NCI-H1048 (cell line): ENCODE measurements at regions not wholly inside any gene's neighbourhood (a gene's known extent, or its start where the extent isn't known, plus 50 kb on each side); places are given as distances from the start of the nearest gene placed in this dataset.
A peak's percentile ranks its signal among the peaks of the same experiment; 100 is the strongest.
"Not testable (repeated sequence)": the region's sequence is repeated elsewhere in the genome, so short reads cannot be mapped to it uniquely, and the experiment has no call there.

ENCODE experiments used
- DNase-seq: peaks from one replicate; lab custom pipeline; 2025; lab: John Stamatoyannopoulos, UW

DNA sequence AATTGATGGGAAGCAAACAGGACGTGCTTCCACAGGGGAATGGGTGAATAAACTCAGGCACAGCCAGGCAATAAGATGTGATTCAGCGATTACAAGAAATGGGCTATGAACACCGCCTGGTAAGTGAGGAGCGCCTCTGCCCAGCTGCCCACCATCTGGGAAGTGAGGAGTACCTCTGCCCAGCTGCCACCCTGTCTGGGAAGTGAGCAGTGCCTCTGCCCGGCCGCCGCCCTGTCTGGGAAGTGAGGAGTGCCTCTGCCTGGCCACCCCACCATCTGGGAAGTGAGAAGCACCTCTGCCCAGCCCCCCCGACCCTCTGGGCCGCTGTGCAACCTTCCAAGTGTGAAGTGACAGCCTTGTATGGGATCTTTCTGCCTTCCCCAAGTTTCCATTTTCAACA, 73.2 kb upstream of the PRR5 start:
- no peak for DNase-seq

GRCh38 chr22:44628273-44628672, 73.7 kb upstream of the PRR5 start:
- DNase-seq, result no peak

DNA sequence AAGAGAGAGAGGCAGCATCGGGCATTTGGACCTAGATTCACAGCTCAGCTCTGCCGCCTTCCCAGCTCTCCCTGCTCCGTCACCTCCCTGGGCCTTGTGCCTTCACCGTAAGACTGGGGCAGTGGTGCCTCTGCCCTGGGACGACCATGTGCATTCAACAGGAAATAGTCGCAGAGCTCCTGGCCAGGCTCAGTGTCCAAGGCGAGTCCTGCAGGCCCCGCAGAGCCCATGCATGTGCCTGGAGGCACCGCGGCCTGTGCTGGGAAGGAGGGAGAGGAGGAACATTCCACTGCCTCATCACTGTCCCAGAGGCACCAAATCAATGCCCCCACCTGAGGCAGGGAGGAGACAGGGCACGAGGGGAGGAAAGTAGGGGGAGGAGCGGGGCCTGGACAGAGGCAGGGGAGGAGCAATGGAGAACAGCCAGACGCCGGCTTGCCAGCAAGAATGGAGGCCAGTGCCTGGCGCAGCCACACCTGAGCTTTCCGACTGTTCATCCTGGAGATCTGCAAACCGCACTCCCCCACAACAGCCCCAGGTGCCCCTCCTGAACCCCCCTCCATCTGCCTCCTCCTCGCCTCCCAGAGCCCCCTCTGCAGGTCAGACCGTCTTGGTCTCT, 74.4 kb upstream of the PRR5 start:
- DNase-seq, result no peak

DNA sequence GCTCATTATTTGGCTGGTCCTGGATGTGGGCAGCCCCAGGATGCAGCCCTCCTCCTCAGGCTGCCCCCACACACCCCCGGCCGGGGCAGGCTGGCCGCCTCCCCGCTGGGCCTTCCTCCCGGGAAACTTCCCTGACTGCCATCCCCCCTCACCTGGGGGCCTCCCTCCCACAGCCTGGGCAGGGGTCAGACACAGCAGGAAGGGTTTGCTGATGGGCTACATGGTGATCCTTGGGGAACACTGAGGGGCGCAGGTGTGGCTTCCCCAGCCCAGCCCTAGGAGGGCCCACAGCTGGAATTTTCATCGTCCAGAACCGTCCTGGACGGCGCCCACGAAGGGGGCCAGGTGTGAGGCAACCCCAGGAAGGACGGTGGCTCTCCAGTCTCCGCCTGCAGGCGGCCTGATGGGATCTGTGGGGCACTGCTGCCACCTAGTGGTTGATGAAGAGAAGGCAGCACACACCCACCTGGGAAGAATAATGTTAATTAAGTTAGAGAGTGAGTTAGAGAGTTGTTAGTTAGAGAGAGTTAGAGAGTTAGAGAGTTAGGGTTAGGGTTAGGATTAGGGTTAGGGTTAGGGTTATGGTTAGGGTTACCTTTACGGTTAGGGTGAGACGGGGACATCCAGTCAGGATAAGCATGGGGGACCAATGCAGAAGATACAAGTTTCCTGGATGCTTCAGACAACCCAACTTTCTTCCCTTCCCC, 75.9 kb upstream of the PRR5 start:
- no peak for DNase-seq

- no peak for DNase-seq
These were observed 76.6 kb upstream of the PRR5 start for GRCh38 chr22:44625421-44625760.

DNA sequence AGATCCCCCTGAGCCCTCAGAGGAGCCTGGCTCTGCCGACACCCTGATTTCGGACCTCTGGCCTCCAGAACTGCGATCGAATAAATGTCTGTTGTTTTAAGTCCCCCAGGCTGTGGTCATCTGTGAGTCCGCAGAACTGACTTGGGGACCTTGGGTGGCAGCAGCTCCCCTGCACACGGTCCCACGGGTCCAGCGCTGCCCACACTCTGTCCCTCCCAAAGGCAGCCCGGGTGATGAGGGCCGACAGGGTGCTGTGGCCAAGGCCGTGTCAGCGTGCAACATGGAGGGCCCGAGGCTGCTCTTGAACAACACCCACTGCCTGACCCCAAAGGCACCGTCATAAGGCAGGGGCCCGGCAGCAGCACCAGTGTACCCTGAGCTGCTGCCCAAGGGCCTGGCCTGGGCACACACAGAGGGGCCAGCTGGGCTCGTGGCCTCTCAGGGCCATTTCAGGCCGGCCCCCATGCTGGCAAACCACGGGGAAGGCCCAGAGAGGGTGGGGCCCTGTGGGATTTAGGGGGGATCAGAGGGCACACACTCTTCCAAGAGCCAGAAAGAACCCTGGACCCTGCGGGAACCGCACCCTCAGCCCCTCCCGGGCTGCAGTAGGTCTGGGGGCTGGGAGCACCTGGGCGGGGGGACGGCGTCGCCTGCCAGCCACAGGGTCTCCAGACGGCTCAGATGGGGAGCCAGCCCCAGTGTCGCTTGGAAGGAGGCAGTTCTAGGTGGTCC, 77.1 kb upstream of the PRR5 start:
- DNase-seq, result no peak

DNA sequence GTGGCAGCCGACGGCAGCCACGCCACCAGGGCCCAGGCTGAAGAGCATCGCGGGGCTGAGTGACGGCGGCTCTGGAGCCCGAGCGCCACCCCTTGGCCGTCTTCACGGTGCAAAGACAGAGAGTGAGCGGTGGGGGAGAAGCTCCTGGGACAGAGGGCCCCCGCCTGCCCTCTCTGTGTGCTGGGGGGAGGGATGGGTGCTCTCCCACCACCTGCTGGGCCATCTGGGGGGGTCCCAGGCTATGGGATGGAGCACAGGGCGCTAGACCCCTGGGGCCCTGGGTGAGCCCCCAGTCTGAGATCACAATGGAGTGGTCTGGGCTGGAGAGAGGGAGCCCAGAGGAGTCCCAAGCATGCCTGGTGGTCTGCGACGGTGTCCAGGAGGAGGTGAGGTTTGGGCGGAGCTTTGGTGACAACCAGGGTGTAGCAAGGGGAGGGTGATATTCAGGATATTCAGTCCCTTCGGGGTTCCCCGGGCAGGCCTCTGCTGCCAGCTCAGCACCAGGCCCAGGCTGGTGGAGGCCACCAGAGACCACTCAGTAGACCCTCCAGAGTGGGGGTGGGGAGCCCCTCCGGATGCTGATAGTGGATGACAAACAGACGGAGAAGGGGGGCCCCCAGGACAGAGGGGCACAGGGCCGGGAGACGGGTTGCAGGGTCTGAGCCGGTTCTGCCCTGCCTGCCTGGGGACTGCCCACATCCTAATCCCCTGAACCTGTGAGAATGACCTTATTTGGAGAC, 78.1 kb upstream of the PRR5 start:
- DNase-seq, result no peak

- no peak for DNase-seq
These were observed 79.3 kb upstream of the PRR5 start for GRCh38 chr22:44622679-44623078.

- DNase-seq, result no peak
These were observed 79.9 kb upstream of the PRR5 start for GRCh38 chr22:44622147-44622427.

GRCh38 chr22:44621401-44622146, 80.4 kb upstream of the PRR5 start:
- no peak for DNase-seq

DNA sequence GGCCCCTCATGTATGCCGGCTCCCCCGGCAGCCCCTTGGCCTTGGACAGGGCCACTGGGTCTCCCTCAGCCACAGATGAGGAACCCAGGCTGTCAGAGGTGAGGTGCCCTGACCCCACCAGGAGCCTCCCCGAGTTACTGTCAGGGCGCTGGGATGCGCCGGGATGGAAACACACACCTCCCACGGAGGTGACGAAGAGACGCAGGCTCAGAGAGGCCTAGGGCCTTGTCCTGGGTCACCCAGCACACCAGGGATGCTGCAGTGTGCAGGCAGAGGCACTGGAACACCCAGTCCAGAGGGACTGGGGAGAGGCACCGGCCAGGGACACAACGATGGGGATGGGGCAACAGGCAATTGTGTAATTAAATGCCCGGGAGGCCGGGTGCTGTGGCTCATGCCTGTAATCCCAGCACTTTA, 81.2 kb upstream of the PRR5 start:
- no peak for DNase-seq

GRCh38 chr22:44620129-44620840, 81.7 kb upstream of the PRR5 start:
- DNase-seq, result peak; percentile 42

DNA sequence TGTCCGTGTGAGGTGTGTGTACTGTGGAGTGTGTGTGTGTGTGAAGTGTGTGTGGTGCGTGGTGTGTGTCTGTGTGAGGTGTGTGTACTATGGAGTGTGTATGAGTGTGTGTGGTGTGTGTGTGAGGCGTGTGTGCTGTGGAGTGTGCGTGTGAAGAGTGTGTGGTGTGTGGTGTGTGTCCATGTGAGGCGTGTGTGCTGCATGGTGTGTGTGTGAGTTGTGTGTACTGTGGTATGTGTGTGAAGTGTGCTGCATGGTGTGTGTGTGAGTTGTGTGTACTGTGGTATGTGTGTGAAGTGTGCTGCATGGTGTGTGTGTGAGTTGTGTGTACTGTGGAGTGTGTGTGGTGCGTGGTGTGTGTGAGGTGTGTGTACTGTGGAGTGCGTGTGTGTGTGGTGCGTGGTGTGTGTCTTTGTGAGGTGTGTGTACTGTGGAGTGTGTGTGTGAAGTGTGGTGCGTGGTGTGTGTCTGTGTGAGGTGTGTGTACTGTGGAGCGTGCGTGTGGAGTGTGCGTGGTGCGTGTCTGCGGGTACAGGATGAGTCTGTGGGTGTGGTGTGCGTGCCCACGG, 82.4 kb upstream of the PRR5 start:
- DNase-seq, result not testable (repeated sequence)

DNA sequence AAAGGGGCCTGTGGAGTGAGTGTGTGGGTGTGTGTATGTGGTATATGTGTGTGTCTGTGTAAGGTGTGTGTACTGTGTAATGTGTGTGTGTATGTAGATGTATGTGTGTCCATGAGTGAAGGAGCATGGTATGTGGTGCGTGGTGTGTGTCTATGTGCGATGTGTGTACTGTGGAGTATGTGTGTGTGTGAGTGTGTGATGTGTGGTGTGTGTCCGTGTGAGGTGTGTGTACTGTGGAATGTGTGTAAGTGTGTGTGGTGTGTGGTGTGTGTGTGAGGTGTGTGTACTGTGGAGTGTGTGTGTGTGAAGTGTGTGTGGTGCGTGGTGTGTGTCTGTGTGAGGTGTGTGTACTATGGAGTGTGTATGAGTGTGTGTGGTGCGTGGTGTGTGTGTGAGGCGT, 83.1 kb upstream of the PRR5 start:
- DNase-seq, result not testable (repeated sequence)

DNA sequence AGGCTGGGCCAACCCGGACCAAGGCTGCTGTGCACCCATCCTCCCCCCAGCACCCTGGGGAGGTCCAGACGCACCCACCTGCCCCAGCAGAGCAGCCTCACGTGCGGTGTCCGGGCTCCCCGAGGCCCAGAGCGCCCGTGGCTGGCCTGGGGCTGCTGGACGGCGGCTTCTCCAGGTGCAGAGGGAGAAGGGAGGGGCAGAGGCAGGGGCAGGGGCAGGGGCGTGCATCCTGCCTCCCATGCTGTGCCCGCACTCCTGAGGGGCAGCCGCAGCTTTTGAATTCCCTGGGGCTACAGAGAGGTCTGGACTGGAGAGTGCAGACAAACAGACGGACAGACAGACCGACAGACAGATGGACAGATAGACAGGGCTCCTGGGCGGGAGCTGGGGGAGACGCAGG, 83.6 kb upstream of the PRR5 start:
- DNase-seq, result no peak

GRCh38 chr22:44617828-44618227, 84.2 kb upstream of the PRR5 start:
- no peak for DNase-seq

DNA sequence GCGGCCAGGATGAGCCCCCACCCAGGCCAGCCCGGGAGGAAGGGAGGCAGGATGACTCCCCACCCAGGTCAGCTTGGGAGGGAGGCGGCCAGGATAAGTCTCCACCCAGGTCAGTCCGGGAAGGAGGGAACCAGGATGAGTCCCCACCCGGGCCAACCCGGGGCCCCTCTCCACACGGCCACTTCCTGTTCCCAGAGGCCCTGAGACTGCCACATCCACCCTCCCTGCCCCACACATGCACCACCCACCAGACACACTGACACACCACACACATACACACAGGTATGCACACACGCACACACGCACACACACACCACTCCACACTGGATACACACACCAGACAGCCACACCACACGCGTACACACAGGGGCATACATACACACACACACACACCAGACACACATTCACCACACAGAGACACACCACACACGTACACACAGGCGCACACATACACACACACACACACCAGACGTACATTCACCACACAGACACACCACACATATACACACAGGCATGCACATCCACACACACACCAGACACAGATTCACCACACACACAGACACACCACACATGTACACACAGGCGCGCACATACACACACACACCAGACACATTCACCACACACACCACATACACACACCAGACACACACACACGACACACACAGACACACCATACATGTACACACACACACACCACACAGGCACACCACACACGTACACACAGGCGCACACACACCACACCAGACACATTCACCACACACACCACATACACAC, 84.9 kb upstream of the PRR5 start:
- no peak for DNase-seq

DNA sequence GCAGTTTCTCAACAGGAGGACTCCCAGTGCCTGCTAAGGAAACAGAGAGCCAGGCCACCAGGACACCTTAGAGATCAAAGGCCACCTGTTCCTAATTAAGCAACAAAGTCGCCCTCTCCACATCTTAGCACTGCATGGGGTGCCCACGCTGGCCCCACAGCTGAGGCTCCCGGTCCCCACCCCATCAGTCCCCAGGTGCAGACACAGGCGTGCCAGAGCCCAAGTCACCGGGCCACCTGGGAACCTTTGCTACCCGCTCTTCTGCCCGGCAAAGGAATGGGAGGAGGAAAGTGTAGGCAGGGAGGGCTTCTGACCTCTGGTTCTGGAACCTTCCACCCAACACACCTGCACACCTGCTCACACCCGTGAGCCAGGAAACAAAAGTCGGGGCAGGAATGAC, 85.5 kb upstream of the PRR5 start:
- DNase-seq, result no peak

DNA sequence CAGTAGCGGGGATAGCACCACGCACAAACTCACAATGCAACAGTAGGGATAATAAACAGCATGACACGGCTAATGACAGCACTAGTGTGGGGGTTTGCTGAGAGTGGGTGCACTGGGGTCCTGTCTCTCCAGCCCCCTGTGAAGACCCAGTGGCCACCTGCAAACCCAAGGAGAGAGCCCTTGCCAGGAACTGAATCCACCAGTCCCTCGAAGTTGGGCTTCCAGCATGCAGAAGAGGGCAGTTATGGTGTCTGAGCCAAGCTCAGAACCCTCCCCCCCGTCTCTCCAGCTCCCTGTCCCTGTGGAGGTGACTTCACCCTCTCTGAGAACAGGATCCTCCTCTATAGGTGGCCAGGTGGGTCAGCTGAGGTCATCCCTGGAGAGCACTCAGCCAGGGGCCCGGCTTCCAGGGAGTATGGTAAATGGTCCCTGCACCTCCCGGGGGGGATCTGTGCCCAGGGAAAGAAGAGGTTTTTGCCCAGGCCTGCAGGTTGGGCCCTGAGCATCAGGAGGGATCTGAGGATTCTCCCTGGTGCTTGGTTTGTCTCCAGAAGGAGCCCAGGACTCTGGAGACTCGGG, 86.3 kb upstream of the PRR5 start:
- DNase-seq, result no peak

- no peak for DNase-seq
These were observed 86.9 kb upstream of the PRR5 start for GRCh38 chr22:44615146-44615545.
